Activated CD8-positive, alpha-beta T cell treated with anti-CD3 and anti-CD28 coated beads for 36 hours (primary cell): ENCODE measurements at regions not wholly inside any gene's neighbourhood (a gene's known extent, or its start where the extent isn't known, plus 50 kb on each side); places are given as distances from the start of the nearest gene placed in this dataset.
"Not testable (repeated sequence)": the region's sequence is repeated elsewhere in the genome, so short reads cannot be mapped to it uniquely, and the experiment has no call there.

Experiments used
- ATAC-seq: fragments of 200-7000 bp; cut with Tn5 transposase; one replicate; pipeline ENCODE4 v1.10.0; 2021; ENCODE audit warnings: mild to moderate bottlenecking, moderate library complexity
- CTCF ChIA-PET: fragments of 350-600 bp; sonication (Branson Sonifier 250); formaldehyde crosslinking; loops from one replicate; lab custom pipeline; 2021; ENCODE audit warnings: antibody characterized with exemption; lab: Charles Lee
- POLR2A ChIA-PET: fragments of 350-600 bp; sonication (Branson Sonifier 250); formaldehyde crosslinking; loops from one replicate; lab custom pipeline; 2021; ENCODE audit warnings: antibody characterized with exemption; lab: Charles Lee
- DNase-seq: peaks from one replicate; pipeline ENCODE4 v3.0.0-alpha.2; 2020
- H3K27ac Mint-ChIP-seq: one replicate; pipeline ENCODE4 v1.8.0; 2021; ENCODE audit warnings: mild to moderate bottlenecking, mixed read lengths
- H3K27me3 Mint-ChIP-seq: one replicate; pipeline ENCODE4 v1.8.0; 2021; ENCODE audit warnings: mixed read lengths
- H3K36me3 Mint-ChIP-seq: one replicate; pipeline ENCODE4 v1.8.0; 2021; ENCODE audit warnings: low read depth, mixed read lengths
- H3K4me1 Mint-ChIP-seq: one replicate; pipeline ENCODE4 v1.8.0; 2021; ENCODE audit warnings: low read depth, mixed read lengths
- H3K4me3 Mint-ChIP-seq: one replicate; pipeline ENCODE4 v1.8.0; 2021; ENCODE audit warnings: mild to moderate bottlenecking, moderate library complexity, mixed read lengths
- H3K9me3 Mint-ChIP-seq: one replicate; pipeline ENCODE4 v1.8.0; 2021; ENCODE audit warnings: mixed read lengths
- CTCF ChIP-seq: fragments of 200-600 bp; IDR thresholded peaks from one replicate; pipeline ENCODE4 v1.8.0; 2022; ENCODE audit warnings: antibody characterized with exemption, mild to moderate bottlenecking
- intact Hi-C: fragments of 100-400 bp; cut with micrococcal nuclease; formaldehyde crosslinking; loops from one replicate; pipeline ENCODE4 v1.10.0; 2022

GRCh38 chr14:85016496-85016895 lies 513.4 kb upstream of the FLRT2 start:
- Mint-ChIP-seq H3K4me1 (no peaks in the 10 kb centered on the region), H3K36me3 (no peaks in the 10 kb centered on the region), H3K27me3 (no peaks in the 10 kb centered on the region), H3K27ac (no peak overlapping the region), H3K9me3 (peaks cover 5% of the 10 kb centered on the region), H3K4me3 (no peak overlapping the region)
- no peak for TF ChIP-seq CTCF
- ChIA-PET POLR2A (no interaction called here), CTCF (no interaction called here)
- DNase-seq (no peak), ATAC-seq (no peak)
- intact Hi-C loops: no loop called here

GRCh38 chr14:85023866-85024265 lies 506.1 kb upstream of the FLRT2 start:
- H3K4me3 Mint-ChIP-seq, POLR2A ChIA-PET, CTCF ChIA-PET, H3K36me3 Mint-ChIP-seq, ATAC-seq, H3K27ac Mint-ChIP-seq, H3K4me1 Mint-ChIP-seq, H3K27me3 Mint-ChIP-seq, H3K9me3 Mint-ChIP-seq, DNase-seq, intact Hi-C loops: not testable (repeated sequence)

GRCh38 chr14:85024931-85025330 lies 505.0 kb upstream of the FLRT2 start:
- H3K36me3 Mint-ChIP-seq: no peaks in the 10 kb centered on the region
- ATAC-seq: no peak
- CTCF ChIA-PET: no interaction called here
- intact Hi-C loops: no loop called here
- POLR2A ChIA-PET: no interaction called here
- DNase-seq: no peak
- TF ChIP-seq CTCF: no peak
- no peaks in the 10 kb centered on the region for H3K27me3 Mint-ChIP-seq
- peaks cover 9% of the 10 kb centered on the region for H3K9me3 Mint-ChIP-seq
- H3K4me1 Mint-ChIP-seq: no peaks in the 10 kb centered on the region
- no peak overlapping the region for H3K4me3 Mint-ChIP-seq
- H3K27ac Mint-ChIP-seq: no peak overlapping the region

GRCh38 chr14:85027681-85028370 lies 502.1 kb upstream of the FLRT2 start:
- DNase-seq: no peak
- TF ChIP-seq CTCF: no peak
- H3K36me3 Mint-ChIP-seq: no peaks in the 10 kb centered on the region
- ATAC-seq: no peak
- H3K27me3 Mint-ChIP-seq: no peaks in the 10 kb centered on the region
- CTCF ChIA-PET: no interaction called here
- H3K4me3 Mint-ChIP-seq: no peak overlapping the region
- H3K9me3 Mint-ChIP-seq: peaks cover 3% of the 10 kb centered on the region
- no peak overlapping the region for H3K27ac Mint-ChIP-seq
- no peaks in the 10 kb centered on the region for H3K4me1 Mint-ChIP-seq
- intact Hi-C loops: no loop called here
- POLR2A ChIA-PET: no interaction called here

GRCh38 chr14:85037411-85037810 lies 492.5 kb upstream of the FLRT2 start:
- H3K27me3 Mint-ChIP-seq: no peaks in the 10 kb centered on the region
- DNase-seq: no peak
- no peak for TF ChIP-seq CTCF

More at GRCh38 chr14:85037411-85037810, 492.5 kb upstream of the FLRT2 start:
- Mint-ChIP-seq H3K9me3 (peaks cover 7% of the 10 kb centered on the region), H3K36me3 (no peaks in the 10 kb centered on the region), H3K4me1 (no peaks in the 10 kb centered on the region), H3K27ac (no peak overlapping the region), H3K4me3 (no peak overlapping the region)
- ChIA-PET POLR2A (no interaction called here), CTCF (no interaction called here)
- no peak for ATAC-seq
- intact Hi-C loops: no loop called here
